WERI-Rb-1 (cell line): ENCODE measurements at regions not wholly inside any gene's neighbourhood (a gene's known extent, or its start where the extent isn't known, plus 50 kb on each side); places are given as distances from the start of the nearest gene placed in this dataset.
A peak's percentile ranks its signal among the peaks of the same experiment; 100 is the strongest.

Experiments
- DNase-seq: peaks from one replicate; pipeline ENCODE4 v3.0.0-alpha.2; 2020
- H3K27ac ChIP-seq: fragments of 250-450 bp; sonication (Bioruptor Pico); 2 replicates; pipeline ENCODE4 v1.5.1; 2020; ENCODE audit warnings: mild to moderate bottlenecking, moderate library complexity
- H3K27me3 ChIP-seq: fragments of 250-450 bp; sonication (Bioruptor Pico); 2 replicates; pipeline ENCODE4 v1.5.1; 2021; ENCODE audit warnings: mild to moderate bottlenecking, low read depth, moderate library complexity; ENCODE audit not compliant: insufficient read depth, severe bottlenecking
- H3K36me3 ChIP-seq: fragments of 250-450 bp; sonication (Bioruptor Pico); 2 replicates; pipeline ENCODE4 v1.5.1; 2020; ENCODE audit warnings: mild to moderate bottlenecking, moderate library complexity
- H3K4me3 ChIP-seq: 2 replicates; pipeline ENCODE4 v1.5.1; 2011; ENCODE audit warnings: low read depth, mild to moderate bottlenecking, control low read depth, low read length
- H3K9me3 ChIP-seq: fragments of 250-450 bp; sonication (Bioruptor Pico); 2 replicates; pipeline ENCODE4 v1.5.1; 2021; ENCODE audit warnings: mild to moderate bottlenecking, moderate library complexity; ENCODE audit not compliant: severe bottlenecking
- TF ChIP-seq, protein P1 (sequence below): IDR thresholded peaks from 2 replicates; pipeline ENCODE4 v1.5.1; 2011; ENCODE audit warnings: low read depth, mild to moderate bottlenecking, control low read depth, inconsistent platforms, low read length

DNA sequence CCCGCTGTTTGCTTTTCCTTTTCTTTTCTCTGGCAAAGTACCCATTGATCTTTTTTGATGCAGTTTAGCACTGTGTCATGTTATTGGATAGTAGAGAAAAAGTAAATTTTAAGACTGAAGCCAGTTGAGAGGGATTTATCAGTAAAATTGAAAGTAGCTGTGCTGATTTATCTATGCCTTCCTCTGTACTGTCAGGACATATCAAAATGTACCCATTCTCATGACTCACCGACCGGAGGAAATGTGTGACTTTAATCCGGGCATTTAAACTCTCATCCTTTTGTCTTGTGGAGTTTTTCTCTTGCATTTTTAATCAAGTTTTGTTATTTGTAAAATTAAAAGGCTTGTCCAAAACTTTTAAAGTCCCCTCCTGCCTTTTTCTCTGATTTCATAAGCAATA, 276.6 kb upstream of the FMN2 start:
- Histone ChIP-seq H3K9me3 (no peaks in the 10 kb centered on the region), H3K27ac (no peak overlapping the region), H3K4me3 (no peak overlapping the region), H3K36me3 (no peaks in the 10 kb centered on the region), H3K27me3 (no peaks in the 10 kb centered on the region)
- no peak for DNase-seq
- TF ChIP-seq, protein P1, sequence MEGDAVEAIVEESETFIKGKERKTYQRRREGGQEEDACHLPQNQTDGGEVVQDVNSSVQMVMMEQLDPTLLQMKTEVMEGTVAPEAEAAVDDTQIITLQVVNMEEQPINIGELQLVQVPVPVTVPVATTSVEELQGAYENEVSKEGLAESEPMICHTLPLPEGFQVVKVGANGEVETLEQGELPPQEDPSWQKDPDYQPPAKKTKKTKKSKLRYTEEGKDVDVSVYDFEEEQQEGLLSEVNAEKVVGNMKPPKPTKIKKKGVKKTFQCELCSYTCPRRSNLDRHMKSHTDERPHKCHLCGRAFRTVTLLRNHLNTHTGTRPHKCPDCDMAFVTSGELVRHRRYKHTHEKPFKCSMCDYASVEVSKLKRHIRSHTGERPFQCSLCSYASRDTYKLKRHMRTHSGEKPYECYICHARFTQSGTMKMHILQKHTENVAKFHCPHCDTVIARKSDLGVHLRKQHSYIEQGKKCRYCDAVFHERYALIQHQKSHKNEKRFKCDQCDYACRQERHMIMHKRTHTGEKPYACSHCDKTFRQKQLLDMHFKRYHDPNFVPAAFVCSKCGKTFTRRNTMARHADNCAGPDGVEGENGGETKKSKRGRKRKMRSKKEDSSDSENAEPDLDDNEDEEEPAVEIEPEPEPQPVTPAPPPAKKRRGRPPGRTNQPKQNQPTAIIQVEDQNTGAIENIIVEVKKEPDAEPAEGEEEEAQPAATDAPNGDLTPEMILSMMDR, result no peak

DNA sequence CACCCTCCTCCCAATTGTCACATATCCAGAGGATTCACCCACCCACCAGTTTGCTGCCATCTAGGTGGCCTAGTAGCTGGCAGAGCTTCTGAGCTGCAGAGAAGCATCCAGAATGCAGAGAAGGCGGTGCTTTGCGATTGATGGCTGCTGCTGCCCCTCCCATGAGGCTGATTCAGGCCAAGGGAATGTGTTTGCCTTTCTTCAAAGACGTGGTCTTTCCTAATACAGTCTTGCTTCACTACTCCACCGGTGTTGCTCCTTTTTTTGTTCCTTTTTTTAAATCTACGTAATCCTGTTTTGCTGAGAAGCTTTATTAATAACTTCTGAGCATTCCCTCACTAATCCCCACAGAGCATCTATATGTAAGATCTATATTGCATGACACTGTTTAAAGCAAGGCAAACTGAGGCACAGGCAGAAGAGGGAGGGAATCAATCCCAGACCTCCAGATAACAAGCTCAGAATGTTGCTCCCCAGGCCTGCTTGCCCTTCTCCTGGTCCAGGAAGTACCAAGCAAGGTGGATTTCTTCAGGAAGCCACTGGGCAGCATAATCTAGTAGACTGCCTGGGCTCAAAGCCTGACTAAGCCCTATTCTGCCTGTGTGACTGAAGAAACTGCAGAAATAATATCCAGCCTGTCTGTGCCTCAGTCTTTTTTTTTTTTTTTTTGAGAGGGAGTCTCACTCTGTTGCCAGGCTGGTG, 275.5 kb upstream of the FMN2 start:
- Histone ChIP-seq H3K27ac (no peak overlapping the region), H3K27me3 (no peaks in the 10 kb centered on the region), H3K36me3 (no peaks in the 10 kb centered on the region), H3K4me3 (no peak overlapping the region), H3K9me3 (no peaks in the 10 kb centered on the region)
- TF ChIP-seq, protein P1, result no peak
- peak; percentile 30 for DNase-seq

DNA sequence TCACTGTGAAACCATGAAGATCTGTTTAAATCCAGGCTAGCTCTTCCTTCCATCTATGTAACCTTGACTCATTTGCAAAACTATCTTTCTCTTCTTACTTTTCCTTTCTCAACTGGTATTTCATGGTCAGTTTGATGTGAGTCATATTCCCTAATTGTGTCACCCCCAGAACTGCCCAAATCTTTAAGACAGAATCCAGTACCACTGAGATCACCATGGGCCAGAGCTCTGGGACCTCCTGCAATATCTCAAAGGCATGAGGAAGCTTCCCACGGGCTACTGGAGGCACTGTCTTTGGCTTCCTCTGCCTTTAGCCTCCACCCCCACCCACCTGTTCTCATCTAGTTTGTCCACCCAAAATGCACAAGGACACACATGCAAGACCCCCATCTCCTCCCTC, 274.4 kb upstream of the FMN2 start:
- H3K4me3 ChIP-seq, result no peak overlapping the region
- DNase-seq, result no peak

DNA sequence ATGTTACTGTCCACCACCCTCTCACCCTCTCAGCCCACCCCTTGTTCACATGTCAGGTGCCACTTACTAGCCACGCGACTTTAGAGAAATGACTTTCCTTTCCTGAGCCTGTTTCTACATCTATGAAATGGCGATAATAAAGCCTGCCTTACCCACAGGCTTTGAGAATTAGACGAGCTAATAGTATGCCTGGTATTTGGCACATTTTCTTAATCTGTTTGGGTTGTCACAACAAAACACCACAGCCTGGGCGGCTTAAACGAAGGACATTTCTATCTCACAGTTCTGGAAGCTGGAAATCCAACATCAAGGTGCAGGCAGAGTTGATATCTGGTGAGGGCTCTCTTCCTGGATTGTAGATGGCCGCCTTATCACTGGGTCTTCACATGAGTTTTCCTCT, 273.9 kb upstream of the FMN2 start:
- no peak overlapping the region for H3K4me3 ChIP-seq
- H3K9me3 ChIP-seq, result no peaks in the 10 kb centered on the region
- TF ChIP-seq, protein P1, result no peak
- no peak overlapping the region for H3K27ac ChIP-seq
- H3K27me3 ChIP-seq, result no peaks in the 10 kb centered on the region
- no peaks in the 10 kb centered on the region for H3K36me3 ChIP-seq
- no peak for DNase-seq

More for the DNA sequence above, 274.4 kb upstream of the FMN2 start:
- H3K27me3 ChIP-seq, result no peaks in the 10 kb centered on the region
- H3K9me3 ChIP-seq, result no peaks in the 10 kb centered on the region
- H3K36me3 ChIP-seq, result no peaks in the 10 kb centered on the region
- H3K27ac ChIP-seq, result no peak overlapping the region
- TF ChIP-seq, protein P1, result no peak

DNA sequence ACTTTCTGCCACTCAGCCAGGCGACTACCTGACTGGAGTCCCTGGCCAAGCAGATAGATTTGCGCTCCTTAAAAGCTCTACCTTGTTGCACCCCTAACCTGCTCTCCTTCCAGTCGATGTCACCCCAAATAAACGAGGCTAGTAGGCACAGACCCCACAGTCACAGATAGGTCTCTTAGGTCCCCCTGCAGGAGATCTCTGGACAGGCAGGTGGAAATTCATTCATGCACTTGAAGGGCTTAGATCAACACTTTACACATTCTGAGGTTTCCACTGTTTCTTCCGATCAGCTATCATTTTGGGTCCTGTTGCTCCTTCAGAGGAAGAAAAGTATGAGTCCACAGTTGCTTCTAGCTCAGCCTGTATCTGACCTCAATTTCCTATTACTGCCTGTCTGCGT, 272.6 kb upstream of the FMN2 start:
- Histone ChIP-seq H3K27ac (no peak overlapping the region), H3K9me3 (no peaks in the 10 kb centered on the region), H3K4me3 (no peak overlapping the region), H3K27me3 (no peaks in the 10 kb centered on the region), H3K36me3 (no peaks in the 10 kb centered on the region)
- peak; percentile 45 for DNase-seq
- TF ChIP-seq, protein P1, result peak; percentile 79

DNA sequence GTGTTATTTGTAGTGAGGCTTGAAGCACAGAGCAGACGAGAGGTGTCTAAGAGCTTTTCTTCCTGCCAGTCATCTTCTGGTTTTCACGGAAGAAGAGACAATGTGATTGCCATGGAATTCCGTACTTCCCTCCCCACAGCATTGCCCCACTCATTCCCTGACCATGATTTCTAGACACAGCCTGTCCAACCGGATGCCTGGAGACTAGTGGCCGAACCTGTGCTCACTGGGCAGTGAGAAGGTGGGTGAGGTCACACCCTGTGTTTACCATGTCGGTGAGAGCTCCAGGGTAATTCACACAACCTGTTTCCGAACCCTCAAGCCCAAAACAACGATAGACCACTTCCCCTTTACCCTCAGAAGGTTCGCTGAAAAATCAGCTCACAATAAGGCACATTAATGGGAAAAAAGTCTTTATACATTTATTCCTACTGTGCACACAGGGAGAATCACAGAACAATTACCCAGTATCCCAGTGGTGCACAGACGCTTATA, 271.9 kb upstream of the FMN2 start:
- Histone ChIP-seq H3K36me3 (no peaks in the 10 kb centered on the region), H3K27me3 (no peaks in the 10 kb centered on the region), H3K4me3 (no peak overlapping the region), H3K27ac (no peak overlapping the region), H3K9me3 (no peaks in the 10 kb centered on the region)
- TF ChIP-seq, protein P1, result no peak
- no peak for DNase-seq
